Neural progenitor cell (in vitro differentiated cells): ENCODE measurements at regions not wholly inside any gene's neighbourhood (a gene's known extent, or its start where the extent isn't known, plus 50 kb on each side); places are given as distances from the start of the nearest gene placed in this dataset.

Experiments
- CTCF ChIP-seq: fragments of 200-600 bp; sonication (generic); IDR thresholded peaks from 2 replicates; pipeline ENCODE4 v1.5.1; 2017; ENCODE audit warnings: antibody characterized with exemption, mild to moderate bottlenecking
- EZH2 ChIP-seq: fragments of 200-600 bp; sonication (generic); IDR thresholded peaks from 2 replicates; pipeline ENCODE4 v1.6.1; 2017; ENCODE audit warnings: antibody characterized with exemption, mild to moderate bottlenecking, moderate library complexity
- EZH2phosphoT487 ChIP-seq: fragments of 200-600 bp; sonication (generic); IDR thresholded peaks from 2 replicates; pipeline ENCODE4 v1.6.1; 2017; ENCODE audit warnings: antibody characterized with exemption

GRCh38 chr17:37856245-37856644 lies 68.0 kb upstream of the TBC1D3K start:
- TF ChIP-seq CTCF (no peak), EZH2 (no peak), EZH2phosphoT487 (no peak)
